Thyroid gland (tissue), 4 donors: ENCODE measurements at regions not wholly inside any gene's neighbourhood (a gene's known extent, or its start where the extent isn't known, plus 50 kb on each side); places are given as distances from the start of the nearest gene placed in this dataset.

Experiments
- CTCF ChIP-seq, 6 experiments: fragments of 200-600 bp in 3 of 6; fragments of 450-650 bp in 3 of 6; sonication (generic) in 3 of 6; IDR thresholded peaks; one replicate each; pipeline ENCODE4 v1.5.1; 2016 to 2019; ENCODE audit warnings: antibody characterized with exemption in 6 of 6, mild to moderate bottlenecking in 2 of 6, inconsistent platforms in 1 of 6, moderate library complexity in 1 of 6
- POLR2A ChIP-seq, 2 donors: fragments of 450-650 bp; IDR thresholded peaks; one replicate each; pipeline ENCODE4 v1.6.1; 2017; ENCODE audit warnings: antibody characterized with exemption in 2 of 2, mild to moderate bottlenecking in 2 of 2, moderate library complexity in 1 of 2

GRCh38 chr2:88252111-88252510 lies 82.0 kb downstream of the THNSL2 start:
- TF ChIP-seq CTCF (IDR thresholded peaks at IDR 0.05) (no peak), POLR2A (IDR thresholded peaks at IDR 0.05) (no peak)
